H9 (cell line): ENCODE measurements at regions not wholly inside any gene's neighbourhood (a gene's known extent, or its start where the extent isn't known, plus 50 kb on each side); places are given as distances from the start of the nearest gene placed in this dataset.

Experiments
- DNase-seq: peaks from one replicate; pipeline ENCODE4 v3.0.0-alpha.2; 2017
- H2AFZ ChIP-seq: one replicate; pipeline ENCODE4 v1.6.1; 2013; ENCODE audit warnings: mild to moderate bottlenecking, low read length, control low read depth, moderate library complexity
- H2AK5ac ChIP-seq: 2 replicates; pipeline ENCODE4 v1.6.1; 2013; ENCODE audit warnings: low read length, control low read depth, mixed read lengths; ENCODE audit not compliant: insufficient read length
- H2BK120ac ChIP-seq: one replicate; pipeline ENCODE4 v1.6.1; 2013; ENCODE audit warnings: low read depth, mild to moderate bottlenecking, low read length, control low read depth, inconsistent platforms; ENCODE audit not compliant: poor library complexity, severe bottlenecking
- H2BK12ac ChIP-seq: 2 replicates; pipeline ENCODE4 v1.6.1; 2013; ENCODE audit warnings: low read length, control low read depth, mixed read lengths, low read depth; ENCODE audit not compliant: insufficient read length
- H2BK15ac ChIP-seq: 2 replicates; pipeline ENCODE4 v1.6.1; 2013; ENCODE audit warnings: low read depth, low read length, control low read depth
- H2BK20ac ChIP-seq: one replicate; pipeline ENCODE4 v1.6.1; 2013; ENCODE audit warnings: low read depth, mild to moderate bottlenecking, low read length, control low read depth, inconsistent platforms; ENCODE audit not compliant: poor library complexity, severe bottlenecking
- H2BK5ac ChIP-seq: 2 replicates; pipeline ENCODE4 v1.6.1; 2013; ENCODE audit warnings: low read length, control low read depth, mixed read lengths; ENCODE audit not compliant: insufficient read length
- H3K14ac ChIP-seq: 2 replicates; pipeline ENCODE4 v1.6.1; 2013; ENCODE audit warnings: low read length, control low read depth; ENCODE audit not compliant: insufficient read depth
- H3K18ac ChIP-seq: 2 replicates; pipeline ENCODE4 v1.6.1; 2013; ENCODE audit warnings: low read depth, mild to moderate bottlenecking, mixed read lengths, low read length, control low read depth; ENCODE audit not compliant: insufficient read length
- H3K23ac ChIP-seq: 2 replicates; pipeline ENCODE4 v1.6.1; 2013; ENCODE audit warnings: low read length, control low read depth, mixed read lengths, low read depth; ENCODE audit not compliant: insufficient read length
- H3K23me2 ChIP-seq: 2 replicates; pipeline ENCODE4 v1.6.1; 2013; ENCODE audit warnings: low read depth, mild to moderate bottlenecking, mixed read lengths, low read length, control low read depth; ENCODE audit not compliant: insufficient read length, poor library complexity, severe bottlenecking
- H3K27ac ChIP-seq: 2 replicates; pipeline ENCODE4 v1.5.1; 2013; ENCODE audit warnings: low read length, control low read depth, mixed read lengths, low read depth; ENCODE audit not compliant: insufficient read length
- H3K27me3 ChIP-seq: 2 replicates; pipeline ENCODE4 v1.6.1; 2013; ENCODE audit warnings: low read length, control low read depth, inconsistent platforms; ENCODE audit not compliant: insufficient read depth
- H3K4ac ChIP-seq: 2 replicates; pipeline ENCODE4 v1.6.1; 2013; ENCODE audit warnings: low read depth, mild to moderate bottlenecking, control low read depth, inconsistent platforms, low read length, moderate library complexity
- H3K4me1 ChIP-seq: 2 replicates; pipeline ENCODE4 v1.6.1; 2013; ENCODE audit warnings: low read length, control low read depth, inconsistent platforms; ENCODE audit not compliant: insufficient read depth
- H3K4me2 ChIP-seq: 2 replicates; pipeline ENCODE4 v1.6.1; 2013; ENCODE audit warnings: low read length, control low read depth, mixed read lengths; ENCODE audit not compliant: insufficient read length, insufficient read depth
- H3K56ac ChIP-seq: 2 replicates; pipeline ENCODE4 v1.6.1; 2013; ENCODE audit warnings: low read depth, mild to moderate bottlenecking, mixed read lengths, low read length, control low read depth; ENCODE audit not compliant: insufficient read length
- H3K79me1 ChIP-seq: 2 replicates; pipeline ENCODE4 v1.6.1; 2013; ENCODE audit warnings: low read depth, mild to moderate bottlenecking, moderate library complexity, low read length, control low read depth, inconsistent platforms; ENCODE audit not compliant: insufficient read depth, poor library complexity, severe bottlenecking
- H3K79me2 ChIP-seq: 2 replicates; pipeline ENCODE4 v1.6.1; 2013; ENCODE audit warnings: low read length, control low read depth, inconsistent platforms; ENCODE audit not compliant: insufficient read depth
- H3K9ac ChIP-seq: 2 replicates; pipeline ENCODE4 v1.6.1; 2013; ENCODE audit warnings: low read length, control low read depth, mixed read lengths; ENCODE audit not compliant: insufficient read length; ENCODE audit errors: extremely low read depth
- H3K9me3 ChIP-seq: one replicate; pipeline ENCODE4 v1.6.1; 2013; ENCODE audit warnings: low read depth, low read length, inconsistent platforms; ENCODE audit not compliant: control insufficient read depth
- H3T11ph ChIP-seq: one replicate; pipeline ENCODE4 v1.6.1; 2013; ENCODE audit warnings: mild to moderate bottlenecking, low read length, control low read depth, inconsistent platforms
- H4K20me1 ChIP-seq: one replicate; pipeline ENCODE4 v1.6.1; 2013; ENCODE audit not compliant: control insufficient read depth, insufficient read length, insufficient read depth
- H4K5ac ChIP-seq: 2 replicates; pipeline ENCODE4 v1.6.1; 2013; ENCODE audit warnings: low read depth, mild to moderate bottlenecking, mixed read lengths, low read length, control low read depth; ENCODE audit not compliant: insufficient read length
- H4K8ac ChIP-seq: replicated peaks from 2 replicates; pipeline ENCODE4 v1.6.1; 2013; ENCODE audit warnings: low read length, control low read depth, mixed read lengths, low read depth; ENCODE audit not compliant: insufficient read length
- H4K91ac ChIP-seq: 2 replicates; pipeline ENCODE4 v1.6.1; 2013; ENCODE audit warnings: low read depth, mild to moderate bottlenecking, moderate library complexity, mixed read lengths, low read length, control low read depth; ENCODE audit not compliant: insufficient read length
- H3K27ac Mint-ChIP-seq, 3 experiments: 2 replicates in 2 of 3; 3 replicates in 1 of 3; pipeline ENCODE4 v1.8.0; 2020 to 2021; ENCODE audit warnings: mixed read lengths in 3 of 3, mild to moderate bottlenecking in 1 of 3, moderate library complexity in 1 of 3
- H3K27me3 Mint-ChIP-seq: 2 replicates; pipeline ENCODE4 v1.8.0; 2021; ENCODE audit warnings: low read depth, mild to moderate bottlenecking, moderate library complexity, mixed read lengths
- H3K36me3 Mint-ChIP-seq, 3 experiments: 2 replicates in 2 of 3; 3 replicates in 1 of 3; pipeline ENCODE4 v1.8.0; 2020 to 2021; ENCODE audit warnings: low read depth in 3 of 3, mixed read lengths in 3 of 3; ENCODE audit not compliant: insufficient read depth in 1 of 3
- H3K4me1 Mint-ChIP-seq, 2 experiments: 2 replicates each; pipeline ENCODE4 v1.8.0; 2020; ENCODE audit warnings: mixed read lengths in 2 of 2
- H3K4me3 Mint-ChIP-seq, 2 experiments: 2 replicates in 1 of 2; 3 replicates in 1 of 2; pipeline ENCODE4 v1.8.0; 2020 to 2021; ENCODE audit warnings: mild to moderate bottlenecking in 2 of 2, mixed read lengths in 2 of 2, moderate library complexity in 1 of 2
- H3K9me3 Mint-ChIP-seq, 2 experiments: 2 replicates in 1 of 2; 3 replicates in 1 of 2; pipeline ENCODE4 v1.8.0; 2020; ENCODE audit warnings: mild to moderate bottlenecking in 2 of 2, mixed read lengths in 2 of 2, moderate library complexity in 1 of 2
- TF ChIP-seq, protein P1 (sequence below): fragments of 200-600 bp; sonication (generic); conservative IDR thresholded peaks from 3 replicates; pipeline ENCODE4 v1.8.0; 2021; ENCODE audit warnings: antibody characterized with exemption, mild to moderate bottlenecking

DNA sequence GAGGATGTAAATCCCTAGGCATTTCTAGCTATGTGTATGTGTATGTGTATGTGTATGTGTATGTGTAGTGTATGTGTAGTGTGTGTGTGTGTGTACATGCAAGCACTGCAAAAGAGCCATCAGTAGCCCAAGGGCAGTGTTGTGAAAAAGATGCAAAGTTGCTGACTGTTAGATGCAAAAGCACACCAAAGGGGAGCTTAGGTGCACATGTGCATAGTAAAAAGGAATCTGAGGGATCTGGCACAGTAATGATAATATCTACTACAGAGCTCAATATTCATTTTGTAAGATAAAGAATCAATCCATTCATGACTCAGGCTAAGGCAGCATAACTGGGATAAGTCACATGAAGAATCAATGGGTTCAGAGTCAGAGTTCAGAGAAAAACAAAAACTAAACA, 80.2 kb downstream of the TMEM47 start:
- H2AK5ac ChIP-seq: no peak overlapping the region
- H3K4me1 ChIP-seq: peaks cover 6% of the 10 kb centered on the region
- no peak overlapping the region for H3K18ac ChIP-seq
- H3K23ac ChIP-seq: no peak overlapping the region
- H2BK20ac ChIP-seq: no peak overlapping the region
- no peak overlapping the region for H4K8ac ChIP-seq
- Mint-ChIP-seq H3K27ac (peak overlapping the region in 2 of 3 experiments; percentile 54 to 64; a peak in 3 of 7 replicates), H3K4me1 (peaks cover 33 to 50% of the 10 kb centered on the region in 2 experiments), H3K27me3 (no peaks in the 10 kb centered on the region), H3K4me3 (no peak overlapping the region), H3K9me3 (peaks cover 0 to 35% of the 10 kb centered on the region in 2 experiments; a peak in 4 of 5 replicates), H3K36me3 (peaks cover 0 to 2% (median 0%) of the 10 kb centered on the region in 3 experiments; a peak in 1 of 7 replicates)
- no peak overlapping the region for H2BK12ac ChIP-seq
- no peak overlapping the region for H2AFZ ChIP-seq
- TF ChIP-seq, protein P1, sequence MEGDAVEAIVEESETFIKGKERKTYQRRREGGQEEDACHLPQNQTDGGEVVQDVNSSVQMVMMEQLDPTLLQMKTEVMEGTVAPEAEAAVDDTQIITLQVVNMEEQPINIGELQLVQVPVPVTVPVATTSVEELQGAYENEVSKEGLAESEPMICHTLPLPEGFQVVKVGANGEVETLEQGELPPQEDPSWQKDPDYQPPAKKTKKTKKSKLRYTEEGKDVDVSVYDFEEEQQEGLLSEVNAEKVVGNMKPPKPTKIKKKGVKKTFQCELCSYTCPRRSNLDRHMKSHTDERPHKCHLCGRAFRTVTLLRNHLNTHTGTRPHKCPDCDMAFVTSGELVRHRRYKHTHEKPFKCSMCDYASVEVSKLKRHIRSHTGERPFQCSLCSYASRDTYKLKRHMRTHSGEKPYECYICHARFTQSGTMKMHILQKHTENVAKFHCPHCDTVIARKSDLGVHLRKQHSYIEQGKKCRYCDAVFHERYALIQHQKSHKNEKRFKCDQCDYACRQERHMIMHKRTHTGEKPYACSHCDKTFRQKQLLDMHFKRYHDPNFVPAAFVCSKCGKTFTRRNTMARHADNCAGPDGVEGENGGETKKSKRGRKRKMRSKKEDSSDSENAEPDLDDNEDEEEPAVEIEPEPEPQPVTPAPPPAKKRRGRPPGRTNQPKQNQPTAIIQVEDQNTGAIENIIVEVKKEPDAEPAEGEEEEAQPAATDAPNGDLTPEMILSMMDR: no peak
- no peak overlapping the region for H2BK5ac ChIP-seq
- no peak overlapping the region for H3K14ac ChIP-seq
- peaks cover 4% of the 10 kb centered on the region for H3K9me3 ChIP-seq
- H3K4me2 ChIP-seq: no peak overlapping the region
- no peaks in the 10 kb centered on the region for H4K20me1 ChIP-seq
- no peak overlapping the region for H3T11ph ChIP-seq
- no peak overlapping the region for H3K27ac ChIP-seq
- no peaks in the 10 kb centered on the region for H3K79me1 ChIP-seq
- no peaks in the 10 kb centered on the region for H3K23me2 ChIP-seq
- H2BK15ac ChIP-seq: no peak overlapping the region
- no peaks in the 10 kb centered on the region for H3K79me2 ChIP-seq
- H3K9ac ChIP-seq: no peak overlapping the region
- no peak overlapping the region for H3K4ac ChIP-seq
- no peak overlapping the region for H2BK120ac ChIP-seq
- H3K56ac ChIP-seq: no peak overlapping the region
- no peak overlapping the region for H4K5ac ChIP-seq
- DNase-seq: no peak
- no peak overlapping the region for H4K91ac ChIP-seq
- no peaks in the 10 kb centered on the region for H3K27me3 ChIP-seq
